ENCODE measurements at regions not wholly inside any gene's neighbourhood (a gene's known extent, or its start where the extent isn't known, plus 50 kb on each side); places are given as distances from the start of the nearest gene placed in this dataset.
"Not testable (repeated sequence)": the region's sequence is repeated elsewhere in the genome, so short reads cannot be mapped to it uniquely, and the experiment has no call there.

- DNase-seq (ENCODE audit: low spot score) = no peak
- H3K27ac ChIP-seq = no peak overlapping the region
- H3K4me3 ChIP-seq = no peak overlapping the region
- TF ChIP-seq, protein P1, sequence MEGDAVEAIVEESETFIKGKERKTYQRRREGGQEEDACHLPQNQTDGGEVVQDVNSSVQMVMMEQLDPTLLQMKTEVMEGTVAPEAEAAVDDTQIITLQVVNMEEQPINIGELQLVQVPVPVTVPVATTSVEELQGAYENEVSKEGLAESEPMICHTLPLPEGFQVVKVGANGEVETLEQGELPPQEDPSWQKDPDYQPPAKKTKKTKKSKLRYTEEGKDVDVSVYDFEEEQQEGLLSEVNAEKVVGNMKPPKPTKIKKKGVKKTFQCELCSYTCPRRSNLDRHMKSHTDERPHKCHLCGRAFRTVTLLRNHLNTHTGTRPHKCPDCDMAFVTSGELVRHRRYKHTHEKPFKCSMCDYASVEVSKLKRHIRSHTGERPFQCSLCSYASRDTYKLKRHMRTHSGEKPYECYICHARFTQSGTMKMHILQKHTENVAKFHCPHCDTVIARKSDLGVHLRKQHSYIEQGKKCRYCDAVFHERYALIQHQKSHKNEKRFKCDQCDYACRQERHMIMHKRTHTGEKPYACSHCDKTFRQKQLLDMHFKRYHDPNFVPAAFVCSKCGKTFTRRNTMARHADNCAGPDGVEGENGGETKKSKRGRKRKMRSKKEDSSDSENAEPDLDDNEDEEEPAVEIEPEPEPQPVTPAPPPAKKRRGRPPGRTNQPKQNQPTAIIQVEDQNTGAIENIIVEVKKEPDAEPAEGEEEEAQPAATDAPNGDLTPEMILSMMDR (IDR thresholded peaks at IDR 0.05) = no peak
Measured at GRCh38 chr2:144120487-144120886, 399.4 kb downstream of the ZEB2 start.

DNA sequence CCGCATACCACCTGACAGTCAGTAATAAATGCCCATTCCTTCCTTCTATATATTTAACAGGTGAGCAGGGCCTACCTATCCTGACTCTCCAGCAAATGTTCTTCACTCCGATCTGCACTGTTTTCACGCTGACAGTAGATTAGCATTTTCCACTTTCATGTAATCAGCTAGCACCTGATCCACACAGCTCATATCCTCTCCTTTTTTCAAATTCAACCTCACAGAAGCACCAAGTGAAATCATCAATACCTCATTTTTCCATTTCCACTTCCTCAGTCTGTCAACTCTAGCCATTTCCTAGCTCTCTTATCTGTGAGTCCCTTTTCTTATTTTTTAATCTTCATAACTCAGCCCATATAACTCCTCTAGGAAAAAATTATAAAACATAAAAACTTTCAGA, 402.8 kb downstream of the ZEB2 start:
- H3K27ac ChIP-seq = no peak overlapping the region
- no peak overlapping the region for H3K4me3 ChIP-seq
- DNase-seq (ENCODE audit: low spot score) = no peak
- TF ChIP-seq, protein P1 (IDR thresholded peaks at IDR 0.05) = no peak

- Histone ChIP-seq H3K4me3 (no peak overlapping the region), H3K27ac (no peak overlapping the region)
- DNase-seq (ENCODE audit: low spot score) = no peak
- TF ChIP-seq, protein P1 (IDR thresholded peaks at IDR 0.05) = no peak
Measured at GRCh38 chr2:144115739-144116291, 404.1 kb downstream of the ZEB2 start.

DNA sequence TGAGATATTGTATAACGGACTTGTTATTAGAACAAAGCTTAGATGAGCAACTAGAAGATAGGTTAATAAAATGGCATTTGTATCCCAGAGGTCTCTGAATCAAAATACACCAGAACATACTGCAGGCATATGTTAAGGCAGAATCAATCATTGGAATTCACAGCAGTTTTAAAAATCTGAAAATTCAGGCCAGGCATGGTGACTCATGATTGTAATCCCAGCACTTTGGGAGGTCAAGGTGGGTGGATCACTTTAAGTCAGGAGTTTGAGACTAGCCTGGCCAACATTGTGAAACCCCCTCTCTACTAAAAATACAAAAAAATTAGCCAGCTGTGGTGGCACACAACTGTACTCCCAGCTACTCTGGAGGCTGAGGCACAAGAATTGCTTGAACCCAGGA, 405.2 kb downstream of the ZEB2 start:
- no peak overlapping the region for H3K27ac ChIP-seq
- TF ChIP-seq, protein P1 (IDR thresholded peaks at IDR 0.05) = no peak
- no peak overlapping the region for H3K4me3 ChIP-seq
- no peak for DNase-seq (ENCODE audit: low spot score)

DNA sequence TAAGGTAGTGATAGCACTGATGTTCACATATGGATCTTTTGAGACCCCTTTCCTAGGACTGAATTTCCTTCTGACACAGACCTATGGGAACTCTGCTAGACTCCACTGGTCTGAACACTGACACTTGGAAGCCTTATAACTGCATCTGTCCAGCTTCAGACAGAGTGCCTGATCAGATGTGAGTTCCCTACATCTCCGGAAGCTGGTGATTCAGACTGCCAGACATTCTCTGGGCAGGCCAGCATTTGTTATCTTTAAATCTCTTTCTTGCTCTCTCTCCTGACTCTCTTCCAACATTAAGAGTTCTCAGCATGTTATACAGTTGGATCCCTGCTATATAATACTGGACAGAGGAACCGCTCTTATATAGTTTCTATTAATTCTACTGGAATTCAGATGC, 408.5 kb downstream of the ZEB2 start:
- H3K27ac ChIP-seq = no peak overlapping the region
- no peak for DNase-seq (ENCODE audit: low spot score)
- H3K4me3 ChIP-seq = no peak overlapping the region
- TF ChIP-seq, protein P1 (IDR thresholded peaks at IDR 0.05) = no peak

DNA sequence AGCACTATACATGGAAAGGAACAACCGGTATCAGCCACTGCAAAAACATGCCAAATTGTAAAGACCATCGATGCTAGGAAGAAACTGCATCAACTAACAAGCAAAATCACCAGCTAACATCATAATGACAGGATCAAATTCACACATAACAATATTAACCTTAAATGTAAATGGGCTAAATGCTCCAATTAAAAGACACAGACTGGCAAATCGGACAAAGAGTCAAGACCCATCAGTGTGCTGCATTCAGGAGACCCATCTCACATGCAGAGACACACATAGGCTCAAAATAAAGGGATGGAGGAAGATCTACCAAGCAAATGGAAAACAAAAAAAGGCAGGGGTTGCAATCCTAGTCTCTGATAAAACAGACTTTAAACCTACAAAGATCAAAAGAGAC, 413.8 kb downstream of the ZEB2 start:
- not testable (repeated sequence) for H3K27ac ChIP-seq; H3K4me3 ChIP-seq; DNase-seq (ENCODE audit: low spot score)

DNA sequence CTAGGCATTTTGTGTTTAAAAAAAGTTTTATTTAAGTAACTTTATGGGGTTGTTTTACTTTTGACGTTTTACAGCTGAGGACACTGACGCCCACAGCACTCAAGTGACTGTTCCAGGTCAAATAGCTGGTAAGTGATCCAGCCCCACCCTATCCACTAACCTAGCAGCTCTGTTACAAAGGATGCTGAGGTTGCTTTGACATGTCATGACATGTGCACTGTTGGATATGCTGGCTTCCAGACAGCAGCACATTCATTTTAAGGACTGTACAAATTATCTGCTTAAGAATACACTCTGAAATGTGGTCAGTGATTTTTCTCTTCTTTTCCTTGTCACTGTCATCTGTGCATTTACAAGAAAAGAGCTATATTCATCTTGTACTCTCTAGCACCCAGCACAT, 417.5 kb downstream of the ZEB2 start:
- no peak for DNase-seq (ENCODE audit: low spot score)
- no peak overlapping the region for H3K4me3 ChIP-seq
- no peak overlapping the region for H3K27ac ChIP-seq
- TF ChIP-seq, protein P1 (IDR thresholded peaks at IDR 0.05) = no peak

All from coronary artery (tissue), 2 donors.